OCI-LY3 (cell line): ENCODE measurements at regions not wholly inside any gene's neighbourhood (a gene's known extent, or its start where the extent isn't known, plus 50 kb on each side); places are given as distances from the start of the nearest gene placed in this dataset.

Source experiments
- H2AFZ ChIP-seq: fragments of 200-600, 300-600 bp; shearing (Covaris generic); 2 replicates; pipeline ENCODE4 v1.6.0; 2014; ENCODE audit warnings: antibody characterized with exemption, low read depth, low read length
- H3K27ac ChIP-seq: fragments of 200-600, 300-600 bp; sonication (generic); 2 replicates; pipeline ENCODE4 v1.5.1; 2014; ENCODE audit warnings: mild to moderate bottlenecking, low read length, moderate library complexity, mixed read lengths
- H3K27me3 ChIP-seq: fragments of 200-600, 300-600 bp; sonication (generic); 2 replicates; pipeline ENCODE4 v1.6.1; 2014; ENCODE audit warnings: low read depth, low read length, mixed read lengths
- H3K36me3 ChIP-seq: fragments of 200-600, 300-600 bp; sonication (generic); replicated peaks from 2 replicates; pipeline ENCODE3; 2014; ENCODE audit warnings: low read depth, low read length, mixed read lengths
- H3K4me1 ChIP-seq: fragments of 300-600, 200-600 bp; sonication (generic); 2 replicates; pipeline ENCODE4 v1.6.1; 2014; ENCODE audit warnings: low read length, mixed read lengths
- H3K4me2 ChIP-seq: fragments of 200-600, 300-600 bp; sonication (generic); 2 replicates; pipeline ENCODE4 v1.6.1; 2014; ENCODE audit warnings: low read length, mixed read lengths
- H3K4me3 ChIP-seq: fragments of 300-600, 200-600 bp; sonication (generic); 2 replicates; pipeline ENCODE4 v1.5.1; 2014; ENCODE audit warnings: antibody characterized with exemption, mild to moderate bottlenecking, low read length, moderate library complexity
- H3K79me2 ChIP-seq: fragments of 300-600, 200-600 bp; shearing (Covaris generic); 2 replicates; pipeline ENCODE4 v1.6.1; 2014; ENCODE audit warnings: mild to moderate bottlenecking, low read length, mixed read lengths
- H3K9ac ChIP-seq: fragments of 300-600, 200-600 bp; shearing (Covaris generic); 2 replicates; pipeline ENCODE4 v1.6.0; 2014; ENCODE audit warnings: mild to moderate bottlenecking, low read length, moderate library complexity
- H3K9me3 ChIP-seq: fragments of 200-600, 300-600 bp; shearing (Covaris generic); 2 replicates; pipeline ENCODE4 v1.6.1; 2014; ENCODE audit warnings: low read length, mixed read lengths; ENCODE audit not compliant: insufficient read depth
- H4K20me1 ChIP-seq: fragments of 200-600, 300-600 bp; sonication (generic); 2 replicates; pipeline ENCODE4 v1.6.1; 2016; ENCODE audit warnings: low read length, mixed read lengths; ENCODE audit not compliant: insufficient read depth
- CTCF ChIP-seq: fragments of 200-600, 300-600 bp; sonication (generic); IDR thresholded peaks from 2 replicates; pipeline ENCODE4 v1.5.1; 2014; ENCODE audit warnings: antibody characterized with exemption, low read length, low read depth
- EZH2phosphoT487 ChIP-seq: fragments of 200-600 bp; shearing (Covaris generic); IDR thresholded peaks from 2 replicates; pipeline ENCODE4 v1.6.1; 2018; ENCODE audit warnings: antibody characterized with exemption, mixed run types, low read depth

- H3K4me2 ChIP-seq: no peak overlapping the region
- H2AFZ ChIP-seq: no peak overlapping the region
- H3K9ac ChIP-seq: no peak overlapping the region
- no peaks in the 10 kb centered on the region for H3K27me3 ChIP-seq
- no peaks in the 10 kb centered on the region for H3K36me3 ChIP-seq
- no peaks in the 10 kb centered on the region for H4K20me1 ChIP-seq
- no peaks in the 10 kb centered on the region for H3K9me3 ChIP-seq
- H3K4me3 ChIP-seq: no peak overlapping the region
- no peaks in the 10 kb centered on the region for H3K4me1 ChIP-seq
- TF ChIP-seq CTCF (no peak), EZH2phosphoT487 (no peak)
- no peak overlapping the region for H3K27ac ChIP-seq
- H3K79me2 ChIP-seq: no peaks in the 10 kb centered on the region
Measured at GRCh38 chr1:87969040-87969439, 640.4 kb downstream of the LMO4 start.

DNA sequence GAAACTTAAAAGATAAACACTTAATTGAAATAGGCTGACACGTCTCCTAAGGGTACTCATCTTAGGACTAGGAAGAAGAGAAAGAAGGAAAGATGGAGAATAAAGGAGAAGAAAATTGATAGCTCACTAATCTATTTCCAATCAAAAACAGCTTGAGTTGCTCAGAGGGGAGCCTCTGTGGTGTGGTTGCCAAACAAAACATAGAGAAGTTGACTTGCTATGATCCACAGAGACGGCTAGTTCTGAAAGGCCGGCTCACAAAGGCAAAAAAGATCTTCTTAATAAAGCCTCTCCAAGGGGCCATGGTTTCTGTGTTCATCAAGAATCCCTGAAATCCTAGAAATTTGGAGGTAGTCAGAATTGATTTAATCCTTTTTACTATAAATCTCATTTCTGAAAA lies 644.1 kb downstream of the LMO4 start:
- no peaks in the 10 kb centered on the region for H3K9me3 ChIP-seq
- H3K27me3 ChIP-seq: no peaks in the 10 kb centered on the region
- H2AFZ ChIP-seq: no peak overlapping the region
- H4K20me1 ChIP-seq: no peaks in the 10 kb centered on the region
- no peak overlapping the region for H3K9ac ChIP-seq
- no peaks in the 10 kb centered on the region for H3K79me2 ChIP-seq
- no peak overlapping the region for H3K4me2 ChIP-seq
- H3K4me3 ChIP-seq: no peak overlapping the region
- H3K27ac ChIP-seq: no peak overlapping the region
- no peaks in the 10 kb centered on the region for H3K36me3 ChIP-seq
- H3K4me1 ChIP-seq: no peaks in the 10 kb centered on the region
- no peak for TF ChIP-seq CTCF
- no peak for TF ChIP-seq EZH2phosphoT487

- H3K27me3 ChIP-seq: no peaks in the 10 kb centered on the region
- H3K79me2 ChIP-seq: no peaks in the 10 kb centered on the region
- TF ChIP-seq EZH2phosphoT487: no peak
- no peak for TF ChIP-seq CTCF
- no peak overlapping the region for H3K4me2 ChIP-seq
- H3K9ac ChIP-seq: no peak overlapping the region
- H3K9me3 ChIP-seq: no peaks in the 10 kb centered on the region
- no peaks in the 10 kb centered on the region for H3K36me3 ChIP-seq
- no peaks in the 10 kb centered on the region for H3K4me1 ChIP-seq
- no peak overlapping the region for H3K27ac ChIP-seq
- no peak overlapping the region for H2AFZ ChIP-seq
- H4K20me1 ChIP-seq: no peaks in the 10 kb centered on the region
- H3K4me3 ChIP-seq: no peak overlapping the region
Measured at GRCh38 chr1:87973896-87974295, 645.2 kb downstream of the LMO4 start.

- Histone ChIP-seq H3K36me3 (no peaks in the 10 kb centered on the region), H3K4me1 (no peaks in the 10 kb centered on the region), H3K27ac (no peak overlapping the region), H2AFZ (no peak overlapping the region), H3K9me3 (no peaks in the 10 kb centered on the region), H3K79me2 (no peaks in the 10 kb centered on the region), H4K20me1 (no peaks in the 10 kb centered on the region), H3K4me2 (no peak overlapping the region), H3K27me3 (no peaks in the 10 kb centered on the region), H3K4me3 (no peak overlapping the region), H3K9ac (no peak overlapping the region)
- TF ChIP-seq CTCF: no peak
- no peak for TF ChIP-seq EZH2phosphoT487
Measured at GRCh38 chr1:87976316-87976715, 647.6 kb downstream of the LMO4 start.
